ENCODE measurements at regions not wholly inside any gene's neighbourhood (a gene's known extent, or its start where the extent isn't known, plus 50 kb on each side); places are given as distances from the start of the nearest gene placed in this dataset.
"Not testable (repeated sequence)": the region's sequence is repeated elsewhere in the genome, so short reads cannot be mapped to it uniquely, and the experiment has no call there.

GRCh38 chr10:130717083-130717482 lies 580.9 kb downstream of the GLRX3 start:
- TF ChIP-seq POLR2AphosphoS5 (IDR thresholded peaks at IDR 0.05) (no peak), EP300 (IDR thresholded peaks at IDR 0.05) (no peak), CTCF (IDR thresholded peaks at IDR 0.05) (no peak), POLR2A (IDR thresholded peaks at IDR 0.05) (no peak)
- no peak for ATAC-seq (ENCODE audit: low FRiP score in 2 of 2)
- no peak for DNase-seq
- Histone ChIP-seq H3K4me3 (no peak overlapping the region), H3K4me1 (no peaks in the 10 kb centered on the region), H3K27ac (no peak overlapping the region), H3K9me3 (no peaks in the 10 kb centered on the region), H3K36me3 (no peaks in the 10 kb centered on the region), H3K27me3 (no peaks in the 10 kb centered on the region)
- WGBS, 2 donors: 76 to 77% methylated on average over 7 of the region's 7 CpGs

- H3K27ac ChIP-seq; H3K4me1 ChIP-seq; H3K36me3 ChIP-seq; ATAC-seq (ENCODE audit: low FRiP score in 2 of 2); H3K9me3 ChIP-seq; H3K4me3 ChIP-seq; DNase-seq; H3K27me3 ChIP-seq: not testable (repeated sequence)
- 74 to 78% methylated on average over 9 of the region's 9 CpGs for WGBS, 2 donors
These were observed 582.7 kb downstream of the GLRX3 start for GRCh38 chr10:130718744-130719447.

GRCh38 chr10:130719448-130719752 lies 583.2 kb downstream of the GLRX3 start:
- Histone ChIP-seq H3K9me3 (no peaks in the 10 kb centered on the region), H3K27me3 (no peaks in the 10 kb centered on the region), H3K4me3 (no peak overlapping the region), H3K4me1 (no peaks in the 10 kb centered on the region), H3K36me3 (no peaks in the 10 kb centered on the region), H3K27ac (no peak overlapping the region)
- TF ChIP-seq CTCF (IDR thresholded peaks at IDR 0.05) (no peak), POLR2AphosphoS5 (IDR thresholded peaks at IDR 0.05) (no peak), POLR2A (IDR thresholded peaks at IDR 0.05) (no peak), EP300 (IDR thresholded peaks at IDR 0.05) (no peak)
- DNase-seq (no peak), ATAC-seq (ENCODE audit: low FRiP score in 2 of 2) (no peak)
- 70 to 74% methylated on average over 2 of the region's 2 CpGs for WGBS, 2 donors

- H3K27ac ChIP-seq: no peak overlapping the region
- H3K4me3 ChIP-seq: no peak overlapping the region
- H3K27me3 ChIP-seq: no peaks in the 10 kb centered on the region
- no peaks in the 10 kb centered on the region for H3K9me3 ChIP-seq
- H3K36me3 ChIP-seq: no peaks in the 10 kb centered on the region
- DNase-seq: no peak
- no peak for TF ChIP-seq POLR2AphosphoS5 (IDR thresholded peaks at IDR 0.05)
- no peak for TF ChIP-seq CTCF (IDR thresholded peaks at IDR 0.05)
- no peak for TF ChIP-seq POLR2A (IDR thresholded peaks at IDR 0.05)
- TF ChIP-seq EP300 (IDR thresholded peaks at IDR 0.05): no peak
- 82 to 93% methylated on average over 5 of the region's 5 CpGs for WGBS, 2 donors
- no peak for ATAC-seq (ENCODE audit: low FRiP score in 2 of 2)
- no peaks in the 10 kb centered on the region for H3K4me1 ChIP-seq
These were observed 584.0 kb downstream of the GLRX3 start for GRCh38 chr10:130720235-130720634.

GRCh38 chr10:130721971-130722370 lies 585.8 kb downstream of the GLRX3 start:
- Histone ChIP-seq H3K36me3 (no peaks in the 10 kb centered on the region), H3K9me3 (no peaks in the 10 kb centered on the region), H3K27ac (no peak overlapping the region), H3K27me3 (no peaks in the 10 kb centered on the region), H3K4me3 (no peak overlapping the region), H3K4me1 (no peaks in the 10 kb centered on the region)
- no peak for DNase-seq
- TF ChIP-seq CTCF (IDR thresholded peaks at IDR 0.05) (no peak), EP300 (IDR thresholded peaks at IDR 0.05) (no peak), POLR2A (IDR thresholded peaks at IDR 0.05) (no peak), POLR2AphosphoS5 (IDR thresholded peaks at IDR 0.05) (no peak)
- ATAC-seq (ENCODE audit: low FRiP score in 2 of 2): no peak
- WGBS, 2 donors: 66 to 70% methylated on average over 14 of the region's 14 CpGs
